ENCODE measurements at regions not wholly inside any gene's neighbourhood (a gene's known extent, or its start where the extent isn't known, plus 50 kb on each side); places are given as distances from the start of the nearest gene placed in this dataset.

DNA sequence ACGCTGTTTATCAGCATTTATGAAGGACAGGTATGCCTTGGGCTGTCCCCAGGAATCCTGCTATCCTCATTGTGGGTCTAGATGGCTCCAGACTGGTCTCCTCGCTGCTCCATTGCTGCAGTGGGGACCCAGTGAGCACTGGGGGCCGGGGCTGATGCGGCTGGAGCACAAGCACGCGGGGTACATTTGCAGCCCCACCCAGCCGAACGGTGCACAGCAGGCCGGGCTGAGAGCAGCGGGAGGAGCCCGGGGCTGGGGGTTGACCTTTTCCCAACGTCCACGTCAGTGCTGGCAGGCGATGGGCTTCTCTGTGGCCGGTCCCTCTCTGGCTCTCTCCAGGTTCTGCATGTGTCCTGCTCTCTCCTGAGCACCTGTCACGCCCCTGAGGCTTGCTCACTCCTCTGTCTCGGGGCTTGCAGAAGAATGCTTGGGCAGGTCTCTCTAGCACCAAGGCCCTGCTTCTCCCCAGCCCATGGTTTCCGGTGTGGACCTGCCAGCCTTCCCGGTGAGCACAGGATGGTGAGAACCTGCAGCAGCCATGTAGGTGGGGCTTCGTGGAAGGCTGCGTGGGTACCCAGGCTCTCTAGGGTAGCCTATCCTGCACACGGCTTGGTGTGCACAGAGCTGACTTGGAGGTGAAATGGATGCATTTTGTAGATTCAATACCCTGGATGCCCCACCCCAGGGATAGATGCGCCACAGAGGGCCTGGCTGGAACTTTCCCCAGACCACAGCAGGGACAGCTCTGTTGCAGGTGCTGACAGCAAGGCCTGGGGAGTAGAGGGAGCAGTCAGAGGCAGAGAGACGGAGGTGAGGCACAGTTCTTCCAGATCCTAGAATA lies 89.1 kb upstream of the ADRA2C start:
- no peak for TF ChIP-seq POLR2A (IDR thresholded peaks at IDR 0.05)
- TF ChIP-seq, protein P1, sequence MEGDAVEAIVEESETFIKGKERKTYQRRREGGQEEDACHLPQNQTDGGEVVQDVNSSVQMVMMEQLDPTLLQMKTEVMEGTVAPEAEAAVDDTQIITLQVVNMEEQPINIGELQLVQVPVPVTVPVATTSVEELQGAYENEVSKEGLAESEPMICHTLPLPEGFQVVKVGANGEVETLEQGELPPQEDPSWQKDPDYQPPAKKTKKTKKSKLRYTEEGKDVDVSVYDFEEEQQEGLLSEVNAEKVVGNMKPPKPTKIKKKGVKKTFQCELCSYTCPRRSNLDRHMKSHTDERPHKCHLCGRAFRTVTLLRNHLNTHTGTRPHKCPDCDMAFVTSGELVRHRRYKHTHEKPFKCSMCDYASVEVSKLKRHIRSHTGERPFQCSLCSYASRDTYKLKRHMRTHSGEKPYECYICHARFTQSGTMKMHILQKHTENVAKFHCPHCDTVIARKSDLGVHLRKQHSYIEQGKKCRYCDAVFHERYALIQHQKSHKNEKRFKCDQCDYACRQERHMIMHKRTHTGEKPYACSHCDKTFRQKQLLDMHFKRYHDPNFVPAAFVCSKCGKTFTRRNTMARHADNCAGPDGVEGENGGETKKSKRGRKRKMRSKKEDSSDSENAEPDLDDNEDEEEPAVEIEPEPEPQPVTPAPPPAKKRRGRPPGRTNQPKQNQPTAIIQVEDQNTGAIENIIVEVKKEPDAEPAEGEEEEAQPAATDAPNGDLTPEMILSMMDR (IDR thresholded peaks at IDR 0.05): no peak

Measured in lower leg skin (tissue), 3 donors.